ENCODE measurements at regions not wholly inside any gene's neighbourhood (a gene's known extent, or its start where the extent isn't known, plus 50 kb on each side); places are given as distances from the start of the nearest gene placed in this dataset.

DNA sequence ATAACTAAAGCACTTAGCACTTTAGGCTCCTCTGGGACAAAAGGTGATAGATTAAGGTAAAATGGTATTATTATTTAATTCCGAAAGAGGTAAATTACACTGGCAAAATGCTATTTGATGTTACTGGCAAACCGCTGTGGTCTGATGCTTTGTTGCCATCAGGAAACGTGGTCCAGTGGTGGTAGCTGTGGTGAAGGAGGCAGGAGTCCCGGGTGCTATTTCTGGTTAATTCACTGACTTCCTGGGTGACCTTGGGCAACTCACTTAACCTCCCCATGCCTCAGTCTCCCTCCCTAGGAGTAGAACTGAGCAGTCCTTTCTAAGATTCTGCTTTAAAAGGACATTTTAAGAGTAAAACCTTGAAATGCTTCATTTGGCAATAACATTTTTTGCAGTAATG lies 233.4 kb downstream of the ZPLD1 start:
- TF ChIP-seq SUZ12 (IDR thresholded peaks at IDR 0.05): no peak
- no peak for TF ChIP-seq BHLHE40 (IDR thresholded peaks at IDR 0.05; ENCODE audit: borderline replicate concordance)

Measured in HEK293T (cell line).